Posterior vena cava (tissue), 2 donors: ENCODE measurements at regions not wholly inside any gene's neighbourhood (a gene's known extent, or its start where the extent isn't known, plus 50 kb on each side); places are given as distances from the start of the nearest gene placed in this dataset.

Source experiments
- DNase-seq: peaks from one replicate; pipeline ENCODE4 v3.0.0-alpha.2; 2020; ENCODE audit warnings: low spot score
- intact Hi-C, 2 donors: fragments of 100-400 bp; cut with DNase I; formaldehyde crosslinking; loops; one replicate each; pipeline versions ENCODE4 v1.14.1 to v1.14.2; 2022 to 2023
- donor health status: DM: yes; HTN: yes; CAD: no.
- donor health status: DM: yes; HTN: yes; CAD: no.

- no peak for DNase-seq
- intact Hi-C loops = no loop called here
These were observed 102.9 kb upstream of the TSHZ2 start for GRCh38 chr20:52869276-52869675.

DNA sequence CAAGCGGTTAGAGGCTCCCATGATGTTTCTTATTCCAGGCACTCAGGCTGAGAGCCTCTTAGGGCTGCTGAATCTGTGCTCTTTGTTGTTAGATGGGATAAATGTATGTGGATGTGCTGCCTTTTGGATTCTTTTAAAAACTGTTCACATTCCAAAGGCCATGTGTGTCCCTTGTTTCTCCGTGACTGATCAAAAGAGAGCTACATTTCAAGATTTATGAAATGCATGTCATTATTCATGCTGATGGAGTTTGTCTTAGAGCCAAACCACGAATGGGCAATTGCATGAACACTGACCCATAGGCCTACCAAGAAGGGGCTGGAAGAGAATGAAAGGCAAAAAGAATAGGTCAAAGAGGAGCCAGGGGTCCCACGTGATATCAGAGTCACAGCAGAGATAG lies 104.9 kb upstream of the TSHZ2 start:
- DNase-seq = no peak
- intact Hi-C loops = no loop called here

DNA sequence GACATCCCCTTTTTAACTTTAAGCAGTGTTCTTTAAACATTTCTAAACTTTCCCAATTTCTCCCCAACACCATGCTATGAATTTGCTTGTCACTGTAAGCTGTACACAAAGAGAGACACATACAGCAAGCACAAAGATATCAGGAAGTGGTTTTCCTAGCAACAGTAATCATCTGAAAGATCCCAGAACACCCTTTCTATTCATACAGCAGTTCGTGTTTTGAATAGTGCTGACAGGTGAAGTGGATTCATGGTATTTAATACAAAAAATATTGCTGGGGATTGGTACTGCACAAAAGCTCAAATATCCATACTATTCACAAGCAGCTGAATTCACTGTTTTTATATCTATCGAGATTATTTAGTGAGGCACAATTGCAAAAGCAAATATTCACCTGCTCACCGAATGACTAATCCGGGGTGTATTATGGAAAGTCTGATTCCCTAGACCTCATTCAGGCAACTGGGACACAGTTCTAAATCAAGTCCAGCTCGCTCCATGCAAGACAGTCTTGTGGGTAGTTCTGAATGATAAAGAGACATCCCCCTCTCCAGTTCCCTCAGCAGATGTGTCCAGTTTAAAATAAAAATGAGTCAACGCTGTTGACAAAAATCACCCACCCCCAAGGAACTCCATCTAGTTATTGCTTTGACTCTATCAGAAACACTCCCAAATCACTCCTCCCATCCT lies 107.1 kb upstream of the TSHZ2 start:
- intact Hi-C loops = no loop called here
- DNase-seq = no peak

DNA sequence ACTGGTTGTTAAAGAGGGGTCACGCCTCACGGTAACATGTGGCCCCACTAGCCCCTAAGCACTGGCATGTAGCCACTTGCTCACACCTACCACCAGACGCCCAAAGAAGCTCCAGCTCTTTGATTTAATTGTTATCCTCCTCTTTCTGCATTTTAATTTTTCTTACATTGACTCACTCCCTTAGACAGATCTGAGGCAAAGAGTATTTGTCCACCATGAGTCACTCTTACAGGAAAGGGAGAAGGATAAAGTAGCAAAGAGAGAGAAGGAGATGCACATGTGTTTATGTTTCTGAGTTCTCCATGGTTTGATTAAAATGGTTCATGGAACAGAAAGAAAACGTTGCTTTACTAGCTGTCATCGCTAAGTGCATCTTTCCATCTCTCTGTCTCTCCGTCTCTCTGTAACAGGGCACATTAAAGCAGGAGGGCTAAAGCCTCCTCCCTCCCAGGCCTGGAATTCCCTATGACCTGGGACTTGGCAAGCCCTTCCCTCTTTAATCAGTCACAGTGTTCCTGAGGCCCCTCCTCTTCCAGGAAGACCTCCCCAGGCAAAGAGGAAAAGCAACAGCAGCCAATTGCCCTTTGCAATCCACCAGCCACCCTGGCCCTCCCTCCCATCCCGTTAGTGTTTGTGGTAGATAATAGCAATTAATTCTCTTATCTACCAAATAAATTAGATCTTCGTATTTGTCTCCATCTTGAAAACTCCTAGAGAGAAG lies 112.8 kb upstream of the TSHZ2 start:
- intact Hi-C loops = no loop called here
- no peak for DNase-seq

- intact Hi-C loops = no loop called here
- DNase-seq = no peak
These were observed 119.4 kb upstream of the TSHZ2 start for GRCh38 chr20:52852714-52853113.

GRCh38 chr20:52847731-52848359 lies 124.3 kb upstream of the TSHZ2 start:
- no peak for DNase-seq
- intact Hi-C loops = no loop called here

DNA sequence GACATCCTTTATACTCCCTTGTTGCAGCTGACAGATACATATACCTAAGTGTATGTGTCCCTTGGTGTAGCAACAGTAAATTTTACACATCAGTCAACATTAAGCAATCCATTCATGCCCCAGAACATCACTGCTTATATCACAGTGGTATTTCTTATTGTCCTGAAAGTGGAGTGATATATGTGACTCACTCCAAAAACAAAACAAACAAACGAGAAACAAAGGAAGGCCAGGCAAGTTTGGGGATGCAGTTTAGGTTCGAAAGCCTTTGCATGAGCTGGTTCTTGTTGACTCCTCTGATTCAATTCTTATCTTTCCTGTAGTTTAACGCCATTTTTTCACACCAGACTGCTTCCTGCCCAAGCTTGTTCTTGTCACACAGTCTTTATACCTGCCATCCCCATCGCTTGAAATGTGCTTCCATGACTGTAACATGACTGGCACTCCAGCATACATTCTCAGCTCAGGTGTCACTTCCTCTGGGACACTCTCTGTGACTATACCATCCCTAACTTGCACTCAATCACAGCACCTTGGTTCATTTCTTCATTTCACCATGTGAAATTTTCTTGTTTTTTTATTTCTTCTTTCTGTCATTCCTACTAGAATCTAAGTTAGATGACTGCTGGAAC lies 125.0 kb upstream of the TSHZ2 start:
- no peak for DNase-seq
- intact Hi-C loops = no loop called here

- no peak for DNase-seq
- intact Hi-C loops = no loop called here
These were observed 127.1 kb upstream of the TSHZ2 start for GRCh38 chr20:52845044-52845443.

DNA sequence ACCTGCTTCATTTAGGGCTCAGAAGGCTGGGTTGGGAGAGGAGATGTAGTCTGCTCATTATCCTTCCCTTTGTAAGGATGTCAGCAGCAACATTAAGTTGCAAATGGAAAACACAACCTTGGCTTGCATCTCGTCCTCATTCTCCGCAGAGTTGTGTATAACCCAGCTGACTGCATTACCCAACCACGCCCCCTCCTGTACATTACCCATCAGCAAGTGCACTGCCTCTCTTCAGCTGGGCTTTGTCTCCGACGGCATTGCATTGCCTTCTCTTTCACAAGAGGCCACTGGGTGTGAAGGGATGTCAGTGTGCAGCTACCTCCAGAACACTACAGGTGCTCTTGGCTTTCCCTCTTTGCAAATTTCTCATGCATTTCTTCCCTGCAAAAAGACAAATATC lies 128.7 kb upstream of the TSHZ2 start:
- no peak for DNase-seq

DNA sequence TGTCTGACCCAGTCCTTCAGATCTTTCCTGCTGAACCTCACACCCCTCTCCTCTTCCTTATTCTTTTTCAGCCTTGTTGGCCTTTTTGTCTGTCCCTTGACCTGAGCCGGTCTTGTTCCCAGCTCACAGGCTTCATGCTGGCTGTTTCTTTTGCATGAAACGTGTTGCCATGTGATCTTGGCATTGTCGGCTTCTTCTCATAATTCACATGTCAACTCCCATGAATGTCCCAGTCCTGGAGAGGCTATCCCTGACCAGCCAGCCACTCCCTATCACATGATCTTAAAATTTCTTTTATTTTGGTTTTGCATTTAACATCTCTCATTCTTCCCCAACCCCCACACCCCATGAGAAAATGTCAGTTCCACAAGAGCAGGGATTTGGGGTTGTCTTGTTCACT lies 131.2 kb upstream of the TSHZ2 start:
- no peak for DNase-seq
- intact Hi-C loops = no loop called here

More for the DNA sequence above, 128.7 kb upstream of the TSHZ2 start:
- intact Hi-C loops = no loop called here

DNA sequence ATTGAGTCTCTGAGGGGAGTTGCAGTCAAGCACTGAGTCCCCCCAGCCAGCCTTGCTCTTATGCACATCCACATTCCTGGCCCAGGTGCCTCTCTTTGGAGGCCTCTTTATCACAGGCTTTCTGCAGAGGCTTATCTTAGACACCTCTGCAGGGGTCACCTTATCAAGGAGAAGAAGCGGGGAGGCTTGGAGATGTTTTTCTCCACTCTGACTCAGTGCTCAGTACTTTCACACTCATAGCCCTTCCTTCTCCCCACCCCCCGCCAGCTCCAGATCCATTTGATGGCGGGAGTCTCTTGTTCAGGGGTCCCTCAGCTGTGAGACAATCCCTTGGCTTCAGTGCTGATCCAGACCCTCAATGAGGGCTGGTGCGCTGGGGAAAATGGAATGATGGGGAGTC lies 132.1 kb upstream of the TSHZ2 start:
- no peak for DNase-seq
- intact Hi-C loops = no loop called here

DNA sequence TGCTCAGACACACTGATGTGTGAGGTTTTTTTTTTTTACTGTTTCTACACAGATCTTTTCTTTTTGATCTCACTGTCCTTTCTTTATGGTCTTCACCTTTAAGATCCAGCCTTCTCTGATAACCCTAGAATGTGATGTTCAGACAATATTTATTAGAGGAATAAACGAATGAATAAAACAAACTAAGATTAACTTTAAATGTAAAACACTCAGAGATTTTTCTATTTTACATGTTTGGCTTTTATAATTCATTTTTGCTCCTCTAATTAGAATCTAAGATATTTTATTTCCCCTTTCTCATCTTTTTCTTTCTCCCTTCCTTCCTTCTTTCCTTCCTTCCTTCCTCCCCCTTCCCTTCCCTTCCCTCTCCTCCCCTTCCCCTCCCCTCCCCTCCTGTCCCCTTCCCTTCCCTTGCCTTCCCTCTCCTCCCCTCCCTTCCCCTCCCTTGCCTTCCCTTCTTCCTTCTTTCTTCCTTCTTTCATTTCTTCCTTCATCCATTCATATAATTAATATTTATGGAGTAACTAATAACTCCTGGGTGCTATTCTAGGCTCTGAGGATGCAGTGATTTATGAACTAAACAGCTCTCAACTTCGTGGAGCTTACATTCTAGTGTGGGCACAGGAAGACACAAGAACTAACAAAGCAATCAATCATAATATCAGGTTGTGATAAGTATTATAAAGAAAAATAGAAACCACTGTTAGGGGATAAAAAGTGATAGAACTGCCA lies 133.5 kb upstream of the TSHZ2 start:
- DNase-seq = no peak
- intact Hi-C loops = no loop called here

GRCh38 chr20:52837378-52837777 lies 134.8 kb upstream of the TSHZ2 start:
- intact Hi-C loops = no loop called here
- no peak for DNase-seq

DNA sequence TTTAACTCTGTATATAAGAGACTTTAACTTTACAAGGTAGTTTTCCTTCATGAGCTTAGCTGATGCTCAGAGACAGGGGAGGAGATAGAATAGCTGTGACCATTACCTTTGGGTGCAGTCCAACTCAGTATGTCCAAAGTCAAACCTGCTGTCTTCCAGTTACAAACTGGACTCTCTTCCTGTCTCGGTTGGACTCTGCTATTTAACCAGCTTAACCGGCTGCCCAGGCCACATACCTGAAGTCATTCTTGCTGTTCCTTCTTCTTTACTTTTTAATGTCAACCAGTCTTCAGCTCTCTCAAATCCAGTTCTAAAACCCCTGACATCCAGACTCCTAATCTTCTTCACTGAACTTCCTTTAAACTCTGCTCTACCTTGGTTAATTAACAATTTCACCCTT lies 138.3 kb upstream of the TSHZ2 start:
- intact Hi-C loops = no loop called here
- DNase-seq = no peak

GRCh38 chr20:52832151-52832774 lies 139.9 kb upstream of the TSHZ2 start:
- intact Hi-C loops = no loop called here
- DNase-seq = no peak

- DNase-seq = no peak
- intact Hi-C loops = no loop called here
These were observed 141.6 kb upstream of the TSHZ2 start for GRCh38 chr20:52830598-52830997.

GRCh38 chr20:52829111-52829510 lies 143.0 kb upstream of the TSHZ2 start:
- intact Hi-C loops = no loop called here

GRCh38 chr20:52828199-52828598 lies 144.0 kb upstream of the TSHZ2 start:
- intact Hi-C loops = no loop called here
- no peak for DNase-seq

More at GRCh38 chr20:52829111-52829510, 143.0 kb upstream of the TSHZ2 start:
- no peak for DNase-seq

DNA sequence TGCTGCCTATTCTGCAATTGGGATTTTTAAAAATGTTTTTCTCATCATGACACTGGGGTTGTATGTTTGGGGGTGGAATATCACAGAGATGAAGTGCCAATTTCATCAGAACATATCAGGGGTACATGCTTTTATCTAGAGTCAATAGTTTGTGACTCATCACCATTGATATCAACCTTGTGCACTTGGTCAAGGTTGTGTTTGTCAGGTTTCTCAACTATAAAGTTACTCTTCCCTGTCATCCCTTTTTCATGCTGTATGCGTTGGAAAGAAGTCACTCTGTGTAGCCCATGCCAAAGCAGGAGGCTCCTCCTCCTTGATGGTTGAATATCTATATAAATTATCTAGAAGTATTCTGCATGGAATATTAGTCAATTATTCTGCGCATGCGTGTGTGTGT lies 145.4 kb upstream of the TSHZ2 start:
- intact Hi-C loops = no loop called here
- no peak for DNase-seq
